DMS153 treated with DMSO at 0.1 percent for 48 hours (cell line): ENCODE measurements at regions not wholly inside any gene's neighbourhood (a gene's known extent, or its start where the extent isn't known, plus 50 kb on each side); places are given as distances from the start of the nearest gene placed in this dataset.

Source experiments
- DNase-seq: peaks from one replicate; lab custom pipeline; 2025; ENCODE audit not compliant: unreplicated experiment; lab: John Stamatoyannopoulos, UW

DNA sequence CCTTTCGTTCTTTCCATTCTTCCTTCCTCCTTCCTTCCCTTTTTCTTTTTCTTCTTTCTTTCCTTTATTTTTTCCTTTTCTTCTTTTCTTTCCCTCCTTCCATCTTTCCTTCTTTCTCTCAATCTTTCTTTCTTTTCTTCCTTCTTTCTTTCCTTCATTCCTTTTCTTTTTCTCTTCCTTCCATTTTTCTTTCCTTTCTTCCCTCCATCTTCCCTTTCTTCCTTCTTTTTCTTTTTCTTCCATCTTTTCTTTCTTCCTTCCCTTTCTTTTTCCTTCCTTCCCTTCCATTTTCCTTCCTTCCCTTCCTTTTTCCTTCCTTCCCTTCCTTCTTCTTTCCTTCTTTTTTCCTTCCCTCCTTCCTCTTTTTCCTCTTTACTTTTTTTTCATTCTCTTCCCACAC, 568.7 kb downstream of the GALR1 start:
- no peak for DNase-seq

DNA sequence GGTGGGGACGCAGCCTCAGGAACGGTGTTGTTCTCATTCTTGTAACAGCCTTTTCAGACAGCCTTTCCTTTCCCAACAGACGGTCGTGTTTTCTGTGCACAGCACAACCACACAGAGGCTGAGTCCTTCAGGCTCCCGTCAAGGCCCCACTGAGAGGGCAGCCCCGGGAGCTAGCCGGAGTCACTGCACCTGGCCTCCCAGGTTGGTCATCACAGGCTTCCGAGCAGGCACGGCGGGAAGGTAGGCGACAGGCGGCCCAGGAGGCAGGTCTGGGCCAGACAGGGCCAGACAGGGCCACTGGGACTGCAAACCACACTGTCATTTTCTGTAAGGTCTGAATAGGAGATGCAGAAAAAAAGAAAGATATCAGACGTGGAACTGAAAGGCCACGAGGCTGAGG, 570.8 kb downstream of the GALR1 start:
- no peak for DNase-seq

GRCh38 chr18:77821892-77822291, 572.2 kb downstream of the GALR1 start:
- DNase-seq: no peak

DNA sequence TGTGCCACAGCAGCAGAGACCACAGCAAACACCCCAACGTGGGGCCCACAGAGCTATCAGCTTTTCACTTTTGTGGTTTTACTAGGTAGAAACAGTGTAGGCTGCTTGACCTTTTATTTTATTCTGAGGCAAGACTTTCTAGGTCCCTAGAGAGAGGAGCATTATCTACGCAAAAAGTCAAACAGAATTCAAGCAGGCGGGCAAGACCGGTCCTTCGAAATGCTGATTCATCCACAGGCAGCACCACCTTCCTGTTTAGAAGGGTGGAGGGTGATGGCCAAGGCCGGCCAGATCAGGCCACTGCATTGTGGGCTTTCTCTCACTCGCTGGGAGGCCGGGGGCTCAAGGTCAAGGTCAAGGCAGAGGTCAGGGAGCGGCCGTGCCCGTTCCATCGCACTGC, 573.0 kb downstream of the GALR1 start:
- DNase-seq: no peak

DNA sequence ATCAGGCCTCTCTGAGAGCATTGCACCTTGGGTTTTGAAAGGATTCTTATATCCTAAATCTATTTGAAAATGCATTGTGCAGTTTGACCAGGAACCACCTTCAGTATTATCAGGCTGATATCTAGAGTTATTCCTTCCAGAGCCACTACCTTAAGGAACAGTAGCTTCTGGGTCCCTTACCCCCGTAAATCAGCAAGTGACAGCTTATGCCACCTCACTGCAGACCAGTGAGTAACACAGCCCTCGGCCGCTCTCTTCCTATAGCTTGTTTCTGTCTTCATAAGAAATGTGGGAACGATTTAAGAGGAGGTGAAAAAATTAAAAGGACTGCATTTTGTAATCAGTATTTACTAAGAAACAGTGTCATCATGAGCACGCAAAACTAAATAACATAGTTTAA, 584.2 kb downstream of the GALR1 start:
- no peak for DNase-seq

GRCh38 chr18:77851802-77852201, 602.2 kb downstream of the GALR1 start:
- peak; percentile 38 for DNase-seq

DNA sequence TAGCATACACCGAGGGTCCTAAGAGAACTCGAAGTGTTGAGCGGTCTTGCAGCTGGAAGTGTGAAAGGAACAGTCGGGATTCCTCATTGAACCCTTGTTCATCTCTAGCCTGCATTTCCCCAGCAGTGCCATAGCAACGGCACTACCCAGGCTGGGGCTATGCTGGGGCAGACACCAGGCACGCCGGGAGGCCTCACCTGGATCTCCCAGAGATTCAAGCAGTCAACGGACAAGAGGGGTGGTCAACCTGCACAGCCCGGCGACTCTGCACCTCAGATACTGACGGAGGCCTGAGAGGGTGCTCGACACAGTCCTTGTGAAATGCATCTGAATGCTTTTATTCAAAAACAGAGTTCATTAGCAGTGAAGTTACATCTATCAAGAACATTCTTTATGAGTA, 604.2 kb downstream of the GALR1 start:
- DNase-seq: no peak

- peak; percentile 46 for DNase-seq
Observed at GRCh38 chr18:77857678-77858655, 608.3 kb downstream of the GALR1 start.

DNA sequence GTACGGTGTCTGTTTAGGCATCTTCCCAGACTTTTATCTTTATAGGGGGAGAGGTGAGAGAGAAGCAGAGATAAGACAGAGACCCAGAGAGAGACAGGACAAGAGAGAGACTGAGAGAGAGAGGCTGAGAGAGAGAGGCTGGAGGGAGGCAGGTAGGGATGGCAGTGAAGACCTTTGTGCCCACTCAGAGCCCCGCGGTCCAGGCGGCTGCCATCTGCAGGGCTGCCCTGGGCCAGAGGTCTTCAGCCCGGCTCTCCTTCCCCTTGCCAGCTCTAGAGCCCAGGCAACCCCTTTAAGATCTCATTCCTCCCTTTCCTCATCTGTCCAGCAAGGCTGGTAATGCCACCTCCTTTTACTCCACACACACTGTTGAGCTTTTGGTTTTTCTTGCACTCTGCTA, 610.0 kb downstream of the GALR1 start:
- no peak for DNase-seq

GRCh38 chr18:77862066-77862757, 612.6 kb downstream of the GALR1 start:
- DNase-seq: no peak

- DNase-seq: no peak
Observed at GRCh38 chr18:77865853-77866252, 616.2 kb downstream of the GALR1 start.

DNA sequence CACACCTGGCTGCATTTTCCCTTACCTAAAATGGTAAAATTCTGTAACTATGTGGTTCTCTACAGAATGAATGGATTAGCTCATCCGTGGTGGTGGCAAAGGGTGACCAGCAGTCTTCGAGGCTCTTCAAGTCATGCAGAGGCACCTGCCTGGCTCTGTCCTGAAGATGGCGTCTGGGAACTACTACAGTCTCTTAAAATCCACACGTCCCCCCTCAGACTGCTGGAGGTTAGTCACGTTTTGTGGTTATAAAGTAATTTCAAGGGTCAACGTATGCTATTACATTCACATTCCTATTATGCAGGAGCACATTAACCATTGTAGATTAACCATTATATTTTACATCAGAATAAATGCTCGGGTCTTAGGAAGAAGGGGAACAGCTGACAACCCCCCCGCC, 616.7 kb downstream of the GALR1 start:
- no peak for DNase-seq

DNA sequence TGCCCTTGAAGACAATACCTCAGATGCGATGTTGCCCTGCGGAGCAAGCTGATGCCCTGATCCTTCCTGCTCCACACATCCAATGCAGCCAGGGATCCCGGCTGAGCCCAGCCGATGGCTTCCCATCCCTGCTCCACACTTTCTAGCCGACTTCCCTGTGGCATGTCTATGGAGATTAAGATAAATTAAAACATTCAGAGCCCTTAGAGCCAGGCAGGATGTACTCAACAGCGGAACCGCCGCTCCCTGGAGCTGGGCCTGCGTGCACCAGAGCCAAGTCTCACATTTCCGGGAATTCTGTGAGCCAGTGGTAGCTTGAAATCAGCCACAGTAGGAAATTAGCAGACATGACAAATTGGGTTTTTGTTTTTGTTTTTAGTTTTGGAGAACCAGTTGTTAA, 620.6 kb downstream of the GALR1 start:
- no peak for DNase-seq

GRCh38 chr18:77870894-77871293, 621.2 kb downstream of the GALR1 start:
- DNase-seq: no peak

DNA sequence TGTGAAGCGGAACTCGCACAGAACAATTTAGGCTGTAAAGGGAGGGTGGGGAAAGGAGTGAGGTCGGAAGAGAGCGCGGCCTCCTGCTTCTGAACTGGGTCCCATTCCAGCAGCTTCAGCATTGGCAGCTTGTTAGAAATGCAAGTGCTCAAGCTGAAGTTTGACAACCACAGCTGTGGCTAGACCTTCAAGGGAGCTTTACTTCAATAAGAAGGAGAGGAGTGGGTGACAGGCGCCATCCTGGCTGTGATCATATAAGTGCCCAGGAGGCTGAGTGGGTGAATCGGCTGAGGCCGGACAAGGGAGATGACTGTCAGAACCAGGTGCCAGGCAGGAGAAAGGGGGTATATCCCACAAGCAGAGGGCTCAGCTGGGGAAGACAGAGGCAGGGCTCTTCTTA, 622.5 kb downstream of the GALR1 start:
- no peak for DNase-seq

DNA sequence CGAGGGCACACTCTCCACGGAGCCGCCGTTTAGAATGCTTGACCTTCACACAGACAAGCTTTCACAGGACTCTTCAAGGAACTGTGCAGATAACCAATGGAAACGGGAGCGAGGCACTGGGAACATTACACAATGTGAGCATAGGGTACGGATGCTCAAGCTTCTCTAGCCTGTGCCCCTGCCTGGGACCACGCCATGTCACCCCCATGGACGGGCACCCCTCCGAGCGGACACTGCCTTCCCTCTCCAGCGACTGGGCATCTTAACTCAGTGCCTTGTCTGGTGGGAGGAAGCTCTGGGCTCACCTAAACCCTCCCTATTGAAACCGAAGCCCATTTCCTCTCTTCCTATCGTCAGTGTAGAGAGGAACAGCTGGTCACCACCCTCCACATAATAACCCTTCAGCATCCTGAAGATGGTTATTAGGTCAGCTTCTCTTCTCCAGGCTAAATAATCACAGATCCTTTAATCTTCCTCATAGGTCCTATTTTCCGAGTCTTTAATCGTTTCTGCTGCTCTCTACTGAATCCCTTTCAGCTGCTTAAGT, 626.7 kb downstream of the GALR1 start:
- DNase-seq: no peak

GRCh38 chr18:77879829-77880228, 630.2 kb downstream of the GALR1 start:
- DNase-seq: no peak

DNA sequence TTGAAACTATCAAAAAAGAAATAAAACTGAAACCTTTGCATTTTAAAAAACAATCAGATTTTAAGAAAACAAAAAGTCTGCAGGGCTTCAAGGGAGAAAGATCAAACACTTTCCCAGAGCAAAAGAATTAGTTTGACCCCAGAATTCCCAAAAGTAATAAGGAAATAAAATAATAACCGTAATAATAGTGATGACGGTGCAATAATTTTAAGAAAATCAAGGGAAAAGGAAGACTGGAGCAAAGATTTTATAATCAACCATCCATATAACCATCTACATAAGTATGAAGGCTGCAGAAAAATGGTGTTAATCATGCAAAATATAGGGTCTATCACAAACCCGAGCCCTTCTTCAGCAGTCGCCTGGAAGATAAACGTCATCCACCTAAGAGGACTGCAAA, 634.8 kb downstream of the GALR1 start:
- DNase-seq: no peak

GRCh38 chr18:77894060-77894459, 644.4 kb downstream of the GALR1 start:
- no peak for DNase-seq

DNA sequence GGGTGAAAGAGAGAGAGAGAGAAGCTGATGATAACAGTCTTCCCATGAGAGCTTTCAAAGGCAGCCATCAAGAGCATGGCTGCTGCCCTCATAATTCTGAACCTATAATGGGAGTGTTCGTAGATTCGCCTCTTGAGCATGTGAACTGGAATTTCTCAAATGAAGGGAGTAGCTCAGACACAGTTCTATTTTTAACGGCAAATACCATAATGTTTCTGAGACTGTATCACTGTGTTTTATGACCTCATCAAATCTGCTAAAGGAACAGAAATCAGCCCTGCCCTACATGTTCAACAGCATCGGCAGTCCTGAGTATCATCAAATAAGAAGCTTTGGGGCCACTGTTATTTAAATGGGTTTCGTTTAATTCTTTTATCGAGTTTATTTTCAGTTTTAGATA, 645.6 kb downstream of the GALR1 start:
- DNase-seq: no peak

DNA sequence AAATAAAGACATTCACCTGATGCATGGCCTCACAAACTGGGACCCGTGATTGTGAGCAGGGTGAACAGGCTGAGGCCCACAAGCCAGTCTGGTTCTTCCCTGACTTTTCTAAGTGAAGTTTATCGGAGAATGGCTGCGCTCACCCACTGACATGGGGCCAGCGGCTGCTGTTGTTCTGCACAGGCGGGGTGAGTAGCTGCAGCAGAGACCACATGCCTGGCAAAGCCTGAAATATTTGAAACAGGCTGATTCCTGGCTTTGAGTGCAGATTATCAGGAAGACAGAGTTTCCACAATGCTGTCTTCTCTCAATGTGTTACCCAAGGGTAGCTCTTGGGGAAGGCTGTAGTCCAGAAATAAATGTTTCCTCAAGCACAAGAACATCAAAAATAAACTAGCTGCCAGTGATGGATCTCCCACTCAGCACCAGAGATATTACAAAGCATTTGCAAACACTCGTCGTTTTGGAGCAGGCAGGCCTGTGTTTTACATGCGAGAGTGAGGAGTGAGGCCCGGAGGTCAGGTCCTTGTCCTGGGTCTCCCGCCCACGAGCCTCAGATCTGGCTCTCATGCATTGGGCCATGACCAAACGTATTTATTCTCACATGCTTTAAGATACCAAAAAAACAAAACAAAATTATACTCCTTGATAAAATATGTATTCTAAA, 647.1 kb downstream of the GALR1 start:
- no peak for DNase-seq

DNA sequence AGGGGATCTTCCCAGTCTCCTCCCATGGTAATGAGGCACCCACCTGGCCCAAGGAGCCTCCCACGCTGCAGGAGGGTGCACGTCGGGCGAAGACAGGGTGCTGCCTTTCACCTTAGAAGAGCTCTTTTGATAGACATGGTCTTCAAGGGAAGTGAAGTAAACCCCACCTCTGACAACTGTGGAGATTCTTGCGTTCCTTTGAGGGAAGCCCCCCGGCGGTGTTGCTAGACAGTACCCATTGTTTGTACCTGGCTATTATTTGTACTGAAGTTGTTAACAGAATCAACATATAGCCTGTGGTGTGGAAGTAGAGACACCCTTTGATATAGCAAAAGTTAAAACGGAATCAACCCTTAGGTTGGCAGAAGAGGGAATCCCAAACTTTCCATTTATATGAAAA, 648.0 kb downstream of the GALR1 start:
- DNase-seq: no peak
